NB4 (cell line): ENCODE measurements at regions not wholly inside any gene's neighbourhood (a gene's known extent, or its start where the extent isn't known, plus 50 kb on each side); places are given as distances from the start of the nearest gene placed in this dataset.

Experiments
- DNase-seq: peaks from one replicate; pipeline ENCODE4 v3.0.0; 2010; ENCODE audit warnings: low read depth
- H3K4me3 ChIP-seq: one replicate; pipeline ENCODE4 v1.5.1; 2011; ENCODE audit warnings: mild to moderate bottlenecking, low read depth, low read length, moderate library complexity
- MYC ChIP-seq: IDR thresholded peaks from 2 replicates; pipeline ENCODE4 v1.6.1; 2011; ENCODE audit warnings: low read depth, low read length
- POLR2A ChIP-seq: IDR thresholded peaks from 2 replicates; pipeline ENCODE4 v1.6.1; 2011; ENCODE audit warnings: mild to moderate bottlenecking; ENCODE audit not compliant: insufficient read length; ENCODE audit errors: extremely low read depth
- TF ChIP-seq, protein P1 (sequence below): IDR thresholded peaks from one replicate; pipeline ENCODE4 v1.5.1; 2012; ENCODE audit warnings: low read depth, low read length
- TF ChIP-seq, protein P2 (sequence below): IDR thresholded peaks from 2 replicates; pipeline ENCODE4 v1.6.1; 2011; ENCODE audit warnings: low read depth, low read length

DNA sequence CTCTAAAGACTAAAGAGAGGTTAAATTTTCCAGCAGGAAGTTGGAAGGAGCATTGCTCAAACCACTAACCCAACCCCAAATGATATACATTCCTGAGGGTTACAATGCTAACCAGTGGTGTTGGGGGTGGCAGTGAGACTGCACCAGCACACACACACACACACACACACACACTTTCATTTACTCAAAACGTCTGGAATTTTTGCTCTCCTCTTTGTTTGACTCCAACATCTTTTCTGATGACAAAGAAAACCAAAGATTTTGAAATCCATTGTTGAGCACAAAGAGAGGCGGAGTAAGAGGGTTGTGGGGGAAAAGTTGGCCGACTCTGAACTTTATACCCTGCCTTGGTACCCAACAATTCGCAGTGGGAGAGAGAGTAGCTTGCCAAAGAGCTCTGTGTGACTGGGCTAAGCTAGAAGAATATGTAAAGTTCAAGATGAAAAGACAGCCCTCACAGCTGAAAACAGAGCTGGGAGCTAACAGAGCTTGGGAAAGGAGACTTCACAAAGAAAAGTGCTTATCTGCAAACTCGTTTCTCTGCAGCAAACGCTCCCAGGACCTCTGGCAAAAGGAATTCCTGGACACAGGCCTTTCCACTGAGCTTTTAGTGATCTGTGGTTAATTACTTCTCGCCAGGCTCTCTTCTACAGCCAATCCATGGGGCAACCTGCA is 426.0 kb upstream of the CDH11 start:
- no peak for DNase-seq
- no peak overlapping the region for H3K4me3 ChIP-seq
- TF ChIP-seq, protein P1, sequence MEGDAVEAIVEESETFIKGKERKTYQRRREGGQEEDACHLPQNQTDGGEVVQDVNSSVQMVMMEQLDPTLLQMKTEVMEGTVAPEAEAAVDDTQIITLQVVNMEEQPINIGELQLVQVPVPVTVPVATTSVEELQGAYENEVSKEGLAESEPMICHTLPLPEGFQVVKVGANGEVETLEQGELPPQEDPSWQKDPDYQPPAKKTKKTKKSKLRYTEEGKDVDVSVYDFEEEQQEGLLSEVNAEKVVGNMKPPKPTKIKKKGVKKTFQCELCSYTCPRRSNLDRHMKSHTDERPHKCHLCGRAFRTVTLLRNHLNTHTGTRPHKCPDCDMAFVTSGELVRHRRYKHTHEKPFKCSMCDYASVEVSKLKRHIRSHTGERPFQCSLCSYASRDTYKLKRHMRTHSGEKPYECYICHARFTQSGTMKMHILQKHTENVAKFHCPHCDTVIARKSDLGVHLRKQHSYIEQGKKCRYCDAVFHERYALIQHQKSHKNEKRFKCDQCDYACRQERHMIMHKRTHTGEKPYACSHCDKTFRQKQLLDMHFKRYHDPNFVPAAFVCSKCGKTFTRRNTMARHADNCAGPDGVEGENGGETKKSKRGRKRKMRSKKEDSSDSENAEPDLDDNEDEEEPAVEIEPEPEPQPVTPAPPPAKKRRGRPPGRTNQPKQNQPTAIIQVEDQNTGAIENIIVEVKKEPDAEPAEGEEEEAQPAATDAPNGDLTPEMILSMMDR, result no peak
- TF ChIP-seq, protein P2, sequence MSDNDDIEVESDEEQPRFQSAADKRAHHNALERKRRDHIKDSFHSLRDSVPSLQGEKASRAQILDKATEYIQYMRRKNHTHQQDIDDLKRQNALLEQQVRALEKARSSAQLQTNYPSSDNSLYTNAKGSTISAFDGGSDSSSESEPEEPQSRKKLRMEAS, result no peak
- no peak for TF ChIP-seq MYC
- TF ChIP-seq POLR2A, result no peak

DNA sequence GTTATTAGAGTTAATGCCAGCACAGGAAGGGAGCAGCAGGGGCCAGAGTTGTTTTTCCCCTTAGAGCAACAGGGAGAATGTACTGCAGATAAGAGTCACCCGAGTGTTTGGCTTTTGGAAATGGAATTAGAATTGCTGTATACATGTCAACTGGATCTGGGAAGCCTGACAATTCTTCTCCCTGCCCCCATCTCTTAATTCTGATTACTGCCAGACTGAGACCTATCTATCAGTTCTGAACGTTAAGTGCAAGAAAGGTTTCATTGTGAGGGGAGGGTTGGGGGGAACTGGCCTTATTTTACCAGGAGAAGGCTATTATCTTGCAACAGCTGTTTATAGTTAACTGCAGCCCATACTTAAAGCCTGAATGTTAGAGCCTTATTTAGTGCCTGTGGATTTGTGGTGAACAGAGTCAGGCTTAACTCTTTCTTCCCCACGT is 424.5 kb upstream of the CDH11 start:
- no peak overlapping the region for H3K4me3 ChIP-seq
- no peak for DNase-seq
- TF ChIP-seq, protein P1, result no peak
- TF ChIP-seq POLR2A (no peak), MYC (no peak)
- TF ChIP-seq, protein P2, result no peak

DNA sequence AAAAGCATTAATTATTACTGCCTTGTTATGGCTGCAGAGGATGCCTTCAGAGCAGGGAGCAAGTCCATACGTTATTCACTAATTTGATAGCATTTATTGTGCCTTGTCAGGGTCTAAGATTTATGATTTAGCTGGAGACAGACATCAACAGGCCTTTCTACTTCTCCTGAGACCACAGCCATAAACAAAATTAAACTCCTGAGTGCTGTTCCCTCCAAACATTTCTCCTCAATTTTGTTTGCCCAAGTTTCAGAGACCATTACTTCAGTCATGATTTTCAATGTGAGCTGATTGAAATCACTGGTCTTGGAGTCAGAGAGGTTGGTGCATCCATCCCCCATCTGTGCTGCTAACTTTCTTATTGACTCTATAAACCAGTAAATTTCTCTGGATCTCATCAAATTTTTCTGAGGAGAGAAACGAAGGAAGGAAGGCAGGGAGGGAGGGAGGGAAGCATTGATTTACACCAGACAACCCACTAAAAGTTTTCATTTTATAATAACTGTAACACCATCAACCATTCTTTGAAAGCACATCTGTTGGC is 423.6 kb upstream of the CDH11 start:
- TF ChIP-seq, protein P1, result no peak
- TF ChIP-seq, protein P2, result no peak
- TF ChIP-seq POLR2A, result no peak
- no peak for DNase-seq
- no peak overlapping the region for H3K4me3 ChIP-seq

DNA sequence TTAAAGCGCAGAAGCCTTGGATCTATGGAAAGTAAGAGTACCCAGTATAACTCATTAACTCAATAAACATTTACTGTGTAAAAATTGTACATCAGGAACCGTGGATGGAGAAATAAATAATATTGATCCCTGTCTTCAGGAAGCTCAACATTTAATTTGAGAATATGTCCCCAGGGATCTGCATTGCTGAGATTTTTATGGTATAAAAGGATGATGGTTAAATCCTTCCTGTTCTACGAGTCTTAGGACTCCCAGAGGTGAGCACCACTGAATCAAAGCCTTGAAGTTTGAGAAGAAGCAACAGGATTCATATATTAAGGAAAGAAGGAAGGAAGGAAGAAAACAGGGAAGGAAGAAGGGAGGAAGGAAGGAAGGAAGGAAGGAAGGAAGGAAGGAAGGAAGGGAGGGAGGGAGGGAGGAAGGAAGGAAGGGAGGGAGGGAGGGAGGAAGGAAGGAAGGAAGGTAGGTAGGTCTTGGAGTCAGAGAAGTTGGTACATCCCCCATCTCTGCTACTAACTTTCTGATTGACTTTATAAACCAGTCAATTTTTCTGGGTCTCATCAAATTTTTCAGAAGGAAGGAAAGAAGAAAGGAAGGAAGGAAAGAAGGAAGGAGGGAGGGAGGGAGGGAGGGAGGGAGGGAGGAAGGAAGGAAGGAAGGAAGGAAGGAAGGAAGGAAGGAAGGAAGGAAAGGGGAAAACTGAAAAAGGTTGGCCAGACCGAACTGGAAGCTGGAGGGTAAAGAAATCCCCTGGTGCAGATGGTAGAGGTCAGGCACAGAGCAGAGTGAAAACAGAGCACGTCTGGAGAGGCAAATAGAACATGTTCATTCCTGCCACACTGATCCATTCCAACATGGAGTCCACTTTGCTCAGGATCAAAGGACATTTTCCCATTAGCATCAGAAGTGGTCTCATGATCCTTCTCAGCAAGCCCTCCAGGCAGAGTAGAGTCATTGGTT is 422.2 kb upstream of the CDH11 start:
- no peak overlapping the region for H3K4me3 ChIP-seq
- DNase-seq, result no peak
- TF ChIP-seq, protein P2, result no peak
- TF ChIP-seq MYC, result no peak
- TF ChIP-seq, protein P1, result no peak
- TF ChIP-seq POLR2A, result no peak

DNA sequence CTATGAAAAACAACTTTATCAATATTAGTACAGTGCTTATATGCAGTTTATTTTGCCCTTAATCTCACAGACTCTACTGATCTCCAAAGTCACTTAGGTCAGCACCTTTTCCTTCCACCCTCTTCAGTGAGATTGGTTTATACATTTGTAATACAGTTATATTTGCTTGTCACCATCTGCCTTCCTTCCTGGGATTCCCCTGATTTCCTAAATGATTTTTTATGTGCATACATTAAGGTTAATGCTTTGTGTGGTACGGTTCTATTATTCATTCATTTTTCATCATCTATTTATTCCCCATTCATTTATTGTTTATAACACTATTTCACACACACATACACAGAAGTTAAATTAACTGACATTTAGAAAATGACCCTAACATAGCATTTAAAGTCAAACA is 419.8 kb upstream of the CDH11 start:
- no peak for DNase-seq

More for the DNA sequence above, 419.8 kb upstream of the CDH11 start:
- H3K4me3 ChIP-seq, result no peak overlapping the region
- TF ChIP-seq POLR2A (no peak), MYC (no peak)
- TF ChIP-seq, protein P2, result no peak
